GM18517 (cell line): ENCODE measurements at regions not wholly inside any gene's neighbourhood (a gene's known extent, or its start where the extent isn't known, plus 50 kb on each side); places are given as distances from the start of the nearest gene placed in this dataset.

Experiments
- ATAC-seq: cut with Tn5 transposase; IDR thresholded peaks from one replicate; pipeline ENCODE4 v1.9.1; 2021; ENCODE audit warnings: mild to moderate bottlenecking, moderate library complexity; ENCODE audit not compliant: unreplicated experiment

- ATAC-seq = no peak
These were observed 270.0 kb downstream of the UACA start for GRCh38 chr15:70493376-70493775.

GRCh38 chr15:70492240-70493177 is 270.8 kb downstream of the UACA start:
- ATAC-seq = peak; percentile 61

GRCh38 chr15:70491641-70492040 is 271.7 kb downstream of the UACA start:
- ATAC-seq = no peak

GRCh38 chr15:70491201-70491621 is 272.1 kb downstream of the UACA start:
- no peak for ATAC-seq

GRCh38 chr15:70490838-70491155 is 272.6 kb downstream of the UACA start:
- no peak for ATAC-seq

- ATAC-seq = no peak
These were observed 273.1 kb downstream of the UACA start for GRCh38 chr15:70490148-70490837.

GRCh38 chr15:70488941-70489848 is 274.2 kb downstream of the UACA start:
- ATAC-seq = no peak

GRCh38 chr15:70488002-70488605 is 275.3 kb downstream of the UACA start:
- ATAC-seq = no peak

GRCh38 chr15:70487387-70487740 is 276.0 kb downstream of the UACA start:
- ATAC-seq = no peak

GRCh38 chr15:70486451-70487386 is 276.6 kb downstream of the UACA start:
- ATAC-seq = peak; percentile 64

GRCh38 chr15:70486012-70486411 is 277.3 kb downstream of the UACA start:
- ATAC-seq = no peak

- no peak for ATAC-seq
These were observed 278.4 kb downstream of the UACA start for GRCh38 chr15:70484993-70485392.

GRCh38 chr15:70483513-70483912 is 279.8 kb downstream of the UACA start:
- ATAC-seq = no peak

- ATAC-seq = no peak
These were observed 283.0 kb downstream of the UACA start for GRCh38 chr15:70480196-70480856.

GRCh38 chr15:70479785-70480184 is 283.6 kb downstream of the UACA start:
- no peak for ATAC-seq

- no peak for ATAC-seq
These were observed 284.3 kb downstream of the UACA start for GRCh38 chr15:70479056-70479455.

- peak; percentile 42 for ATAC-seq
These were observed 284.9 kb downstream of the UACA start for GRCh38 chr15:70478251-70478990.

- ATAC-seq = no peak
These were observed 285.6 kb downstream of the UACA start for GRCh38 chr15:70477750-70478250.
